NCI-H128 (cell line): ENCODE measurements at regions not wholly inside any gene's neighbourhood (a gene's known extent, or its start where the extent isn't known, plus 50 kb on each side); places are given as distances from the start of the nearest gene placed in this dataset.

Experiments
- DNase-seq: peaks from one replicate; lab custom pipeline; 2025; ENCODE audit not compliant: unreplicated experiment; lab: John Stamatoyannopoulos, UW

DNA sequence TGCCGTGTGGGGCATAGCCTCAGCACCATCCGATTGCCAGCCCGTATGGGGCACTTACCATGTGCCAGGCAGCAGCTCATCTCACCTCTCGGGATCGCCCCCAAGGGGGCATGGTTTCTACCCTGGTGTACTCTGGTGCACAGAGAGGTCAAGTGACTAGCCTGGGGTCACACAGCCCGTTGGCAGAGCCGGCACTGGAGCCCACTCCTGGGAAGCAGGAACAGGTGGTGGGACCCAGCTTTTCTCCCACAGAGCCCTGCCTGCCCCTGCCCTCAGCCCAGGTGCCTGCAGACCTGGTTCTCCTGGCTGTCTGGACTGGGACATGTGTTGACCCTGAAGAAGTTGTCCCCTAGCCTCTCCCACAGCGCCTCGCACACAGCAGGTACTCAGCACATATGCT is 141.8 kb upstream of the CIBAR2 start:
- DNase-seq = no peak

GRCh38 chr16:85254921-85255320 is 142.6 kb upstream of the CIBAR2 start:
- DNase-seq = no peak

- no peak for DNase-seq
Measured at GRCh38 chr16:85255777-85256176, 143.5 kb upstream of the CIBAR2 start.

GRCh38 chr16:85256190-85256739 is 144.0 kb upstream of the CIBAR2 start:
- DNase-seq = no peak

DNA sequence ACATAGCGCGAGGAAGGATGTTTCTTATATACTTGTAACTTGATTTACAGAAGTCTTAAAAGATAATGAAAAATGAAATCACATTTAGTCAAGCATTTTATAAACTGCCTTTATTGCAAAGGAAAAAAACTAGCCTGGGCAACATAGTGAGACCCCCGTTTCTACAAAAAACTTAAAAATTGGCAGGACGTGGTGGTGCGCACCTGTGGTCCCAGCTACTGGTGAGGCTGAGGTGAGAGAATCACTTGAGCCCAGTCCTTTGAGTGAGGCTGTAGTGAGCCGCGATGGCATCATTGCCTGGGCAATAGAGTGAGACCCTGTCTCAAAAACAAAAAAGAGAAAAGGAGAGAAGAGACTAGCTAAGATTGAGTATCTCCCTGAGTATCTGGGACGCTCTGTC is 145.2 kb upstream of the CIBAR2 start:
- no peak for DNase-seq

- no peak for DNase-seq
Measured at GRCh38 chr16:85258166-85258565, 145.9 kb upstream of the CIBAR2 start.

DNA sequence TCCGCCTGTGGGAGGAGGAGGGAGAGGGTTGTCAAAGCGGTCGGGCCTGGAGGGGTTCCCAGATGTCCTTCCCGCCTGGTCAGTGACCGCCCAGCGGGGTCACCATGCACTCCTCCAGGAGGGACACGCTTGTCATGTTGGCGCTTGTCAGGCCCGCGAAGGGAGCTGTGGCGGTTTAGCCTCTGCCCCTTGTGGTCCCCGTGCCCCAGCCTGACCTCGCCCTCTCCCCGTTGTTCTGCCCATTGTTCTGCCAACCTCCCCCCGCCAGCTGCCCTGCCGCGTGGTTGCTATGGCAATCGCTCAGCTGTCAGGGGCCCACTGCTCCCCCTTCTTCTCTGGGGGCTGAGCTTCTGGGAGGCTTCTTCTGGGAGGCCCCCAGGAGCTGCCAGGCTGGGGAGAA is 146.4 kb upstream of the CIBAR2 start:
- DNase-seq = no peak

DNA sequence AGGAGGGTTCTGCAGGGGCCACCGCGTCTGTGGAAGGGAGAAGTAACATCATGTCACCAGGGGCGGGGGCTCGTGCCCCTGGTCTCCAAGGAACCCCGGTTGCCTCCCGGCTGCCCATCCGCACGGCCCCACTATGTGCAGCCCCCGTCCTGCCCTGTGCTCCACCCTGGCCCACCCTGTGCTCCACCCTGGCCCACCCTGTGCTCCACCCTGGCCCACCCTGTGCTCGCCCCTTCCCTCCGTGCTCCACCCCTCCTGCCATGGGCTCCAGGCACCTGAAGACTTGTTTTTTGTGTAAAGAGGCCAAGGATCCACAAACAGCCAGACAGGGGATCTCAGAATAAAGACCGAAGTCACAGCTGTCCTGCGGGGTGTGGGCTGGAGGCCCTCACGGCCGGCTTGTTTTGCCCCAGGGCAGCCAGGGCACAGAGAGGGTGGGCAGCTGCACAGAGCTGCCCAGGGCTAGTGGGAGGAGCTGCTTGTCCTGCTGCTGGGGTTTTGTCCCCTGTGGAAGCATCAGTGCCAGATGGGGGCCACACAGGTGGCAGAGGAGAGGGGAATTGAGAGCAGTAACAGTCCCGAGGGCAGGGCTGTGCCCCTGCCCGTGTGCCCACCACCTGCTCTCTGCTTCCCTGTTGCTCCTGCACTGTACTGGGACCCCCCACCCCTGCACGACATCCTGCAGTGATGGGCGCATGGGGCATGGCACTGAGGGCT is 147.0 kb upstream of the CIBAR2 start:
- DNase-seq = no peak

DNA sequence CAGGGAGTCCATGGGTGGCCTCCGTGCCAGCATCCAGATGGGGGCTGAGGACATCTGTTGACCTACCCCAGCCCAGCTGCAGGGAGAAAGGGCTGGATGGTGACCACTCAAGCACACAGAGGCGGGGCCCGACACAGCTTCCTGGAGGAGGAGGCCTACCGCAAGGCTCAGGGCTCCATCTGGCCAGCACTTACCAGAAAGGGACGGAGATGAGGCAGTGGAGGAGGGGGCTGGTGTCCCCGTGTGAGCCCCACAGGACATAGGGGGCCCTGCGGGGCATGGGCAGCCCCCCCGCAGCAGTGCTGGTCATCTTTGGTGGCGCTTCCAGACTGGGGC is 147.5 kb upstream of the CIBAR2 start:
- no peak for DNase-seq

- DNase-seq = no peak
Measured at GRCh38 chr16:85261204-85261603, 148.9 kb upstream of the CIBAR2 start.

GRCh38 chr16:85261657-85262557 is 149.6 kb upstream of the CIBAR2 start:
- DNase-seq = no peak

DNA sequence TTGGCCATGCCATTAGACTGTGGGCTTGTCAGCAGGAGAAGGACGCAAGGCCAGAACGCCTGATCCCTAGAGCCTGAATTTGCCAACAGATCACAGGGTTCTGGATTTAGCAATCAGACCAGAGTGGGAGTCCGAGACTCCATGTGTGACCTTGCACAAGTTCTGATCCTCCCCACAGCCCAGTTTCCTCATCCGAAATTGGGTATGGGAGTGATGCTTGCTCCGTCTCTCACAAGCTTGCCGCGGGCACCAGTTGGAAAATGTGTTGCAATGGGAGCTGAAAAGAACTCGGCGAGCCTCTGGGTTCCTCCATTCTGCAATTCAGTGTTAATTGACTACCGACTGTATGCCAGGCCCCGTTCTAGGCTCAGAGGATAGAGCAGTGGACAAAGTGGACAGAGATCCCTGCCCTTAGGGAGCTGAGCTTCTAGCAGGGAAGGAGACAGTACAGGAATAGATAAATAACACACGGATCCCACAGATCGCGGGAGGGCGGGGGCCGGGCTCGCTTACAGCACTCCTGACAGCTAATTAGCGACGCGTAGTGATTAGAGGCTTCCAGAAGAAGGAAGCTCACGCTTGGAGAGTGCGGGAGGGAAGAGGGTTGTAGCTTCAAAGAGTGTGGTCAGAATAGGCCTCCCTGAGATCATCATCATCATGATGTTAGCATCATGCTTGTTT is 150.4 kb upstream of the CIBAR2 start:
- DNase-seq = no peak

- no peak for DNase-seq
Measured at GRCh38 chr16:85263239-85263585, 150.9 kb upstream of the CIBAR2 start.

DNA sequence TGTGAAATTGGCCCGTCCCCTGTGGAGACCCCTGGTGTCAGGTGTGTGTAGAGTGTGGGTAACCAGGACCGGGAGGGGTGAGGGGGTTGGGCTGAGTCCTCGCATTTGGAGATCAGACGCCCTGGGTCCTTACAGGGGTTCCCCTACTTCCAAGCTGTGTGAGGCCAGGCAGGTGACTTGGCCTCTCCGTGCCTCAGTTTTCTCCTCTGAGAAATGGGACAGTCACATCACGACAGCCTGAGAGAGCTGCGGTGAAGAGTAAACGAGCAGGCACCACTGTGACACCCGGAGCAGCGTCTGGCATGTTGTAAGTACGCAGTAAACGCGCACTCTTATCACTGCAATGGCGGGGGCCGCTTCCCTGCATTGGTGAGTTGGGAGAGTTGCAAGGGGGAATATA is 152.5 kb upstream of the CIBAR2 start:
- DNase-seq = no peak

- DNase-seq = no peak
Measured at GRCh38 chr16:85265161-85265784, 153.0 kb upstream of the CIBAR2 start.

- DNase-seq = no peak
Measured at GRCh38 chr16:85265810-85266209, 153.5 kb upstream of the CIBAR2 start.

DNA sequence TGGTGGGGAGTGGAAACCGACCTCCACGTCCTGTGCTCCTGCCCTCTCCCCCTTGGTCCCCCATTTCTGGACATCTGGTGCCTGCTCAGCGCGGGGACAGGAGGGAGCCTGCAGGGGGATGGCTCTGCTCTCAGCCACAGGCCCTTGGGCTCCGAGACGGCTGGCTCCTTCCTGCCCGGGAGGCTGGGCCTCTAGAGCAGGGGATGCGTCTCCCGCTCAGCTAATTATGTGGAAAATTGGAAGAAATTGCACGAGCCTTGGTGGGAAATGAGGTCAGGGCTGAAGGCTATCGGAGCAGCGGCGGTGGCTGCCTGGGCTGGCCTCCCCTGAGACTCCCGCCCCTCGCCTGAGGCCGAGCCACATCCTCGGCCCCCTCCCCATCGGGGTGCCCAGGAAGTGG is 154.6 kb upstream of the CIBAR2 start:
- DNase-seq = no peak

- DNase-seq = no peak
Measured at GRCh38 chr16:85267414-85267945, 155.2 kb upstream of the CIBAR2 start.

- no peak for DNase-seq
Measured at GRCh38 chr16:85269165-85269564, 156.9 kb upstream of the CIBAR2 start.

GRCh38 chr16:85270374-85270773 is 158.1 kb upstream of the CIBAR2 start:
- DNase-seq = no peak

GRCh38 chr16:85271198-85271597 is 158.9 kb upstream of the CIBAR2 start:
- no peak for DNase-seq
